ENCODE measurements at regions not wholly inside any gene's neighbourhood (a gene's known extent, or its start where the extent isn't known, plus 50 kb on each side); places are given as distances from the start of the nearest gene placed in this dataset.

- TF ChIP-seq CTCF (IDR thresholded peaks at IDR 0.05; ENCODE audit: insufficient read depth, low read length, severe bottlenecking): no peak
- H3K27me3 ChIP-seq (ENCODE audit: control insufficient read depth, insufficient read depth, low read length): no peaks in the 10 kb centered on the region
These were observed 457.1 kb upstream of the TENM4 start for GRCh38 chr11:79897896-79898295.

DNA sequence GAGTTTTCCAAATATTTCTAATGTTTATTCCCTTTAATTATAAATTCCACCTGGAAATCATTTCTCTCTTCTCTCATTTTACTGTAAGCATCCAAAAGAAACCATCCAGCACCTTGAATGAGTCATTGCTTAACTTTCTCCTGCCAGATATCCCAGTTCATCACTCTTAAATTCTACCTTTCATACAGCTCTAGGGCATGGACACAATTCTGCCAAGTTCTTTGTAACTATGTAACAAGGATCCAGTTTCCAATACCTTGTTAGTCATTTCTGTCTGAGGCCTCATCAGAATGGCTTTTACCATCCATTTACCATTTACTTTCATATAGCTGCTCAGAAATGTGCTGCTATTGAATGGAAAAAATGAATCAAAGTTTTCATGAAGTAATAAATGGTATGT is 455.4 kb upstream of the TENM4 start:
- no peak for FAIRE-seq

More at GRCh38 chr11:79897896-79898295, 457.1 kb upstream of the TENM4 start:
- H3K36me3 ChIP-seq (ENCODE audit: control insufficient read depth, insufficient read depth, low read length): no peaks in the 10 kb centered on the region
- H3K4me3 ChIP-seq (ENCODE audit: low read depth, low read length): no peak overlapping the region
- DNase-seq (ENCODE audit: low read depth): no peak
- no peak for FAIRE-seq

DNA sequence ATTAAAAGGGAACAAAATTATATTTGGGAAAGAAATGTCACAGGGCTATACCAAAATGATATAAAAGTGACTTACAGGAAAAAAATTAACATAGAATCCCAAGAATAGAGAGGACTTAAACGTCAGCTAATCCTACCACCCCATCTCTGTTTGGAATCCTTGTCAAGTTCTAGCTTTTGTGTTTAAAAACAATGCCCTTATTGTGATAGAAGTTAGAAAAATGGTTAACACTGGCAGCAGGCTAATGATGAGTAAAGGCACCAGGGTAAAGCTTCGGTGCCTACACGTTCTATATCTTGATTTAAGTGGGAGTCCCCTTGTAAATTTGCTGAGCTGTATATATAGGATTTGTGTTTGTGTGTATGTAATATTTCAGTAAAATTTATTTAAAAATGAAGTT is 453.3 kb upstream of the TENM4 start:
- no peaks in the 10 kb centered on the region for H3K36me3 ChIP-seq (ENCODE audit: control insufficient read depth, insufficient read depth, low read length)
- DNase-seq (ENCODE audit: low read depth): no peak
- no peak overlapping the region for H3K4me3 ChIP-seq (ENCODE audit: low read depth, low read length)
- no peak for FAIRE-seq
- no peak for TF ChIP-seq CTCF (IDR thresholded peaks at IDR 0.05; ENCODE audit: insufficient read depth, low read length, severe bottlenecking)
- no peaks in the 10 kb centered on the region for H3K27me3 ChIP-seq (ENCODE audit: control insufficient read depth, insufficient read depth, low read length)

More for the DNA sequence above, 455.4 kb upstream of the TENM4 start:
- peak; percentile 72 for DNase-seq (ENCODE audit: low read depth)
- Histone ChIP-seq H3K27me3 (ENCODE audit: control insufficient read depth, insufficient read depth, low read length) (no peaks in the 10 kb centered on the region), H3K36me3 (ENCODE audit: control insufficient read depth, insufficient read depth, low read length) (no peaks in the 10 kb centered on the region), H3K4me3 (ENCODE audit: low read depth, low read length) (no peak overlapping the region)
- no peak for TF ChIP-seq CTCF (IDR thresholded peaks at IDR 0.05; ENCODE audit: insufficient read depth, low read length, severe bottlenecking)

- FAIRE-seq (no peak), DNase-seq (ENCODE audit: low read depth) (no peak)
- Histone ChIP-seq H3K27me3 (ENCODE audit: control insufficient read depth, insufficient read depth, low read length) (no peaks in the 10 kb centered on the region), H3K4me3 (ENCODE audit: low read depth, low read length) (no peak overlapping the region), H3K36me3 (ENCODE audit: control insufficient read depth, insufficient read depth, low read length) (no peaks in the 10 kb centered on the region)
- TF ChIP-seq CTCF (IDR thresholded peaks at IDR 0.05; ENCODE audit: insufficient read depth, low read length, severe bottlenecking): no peak
These were observed 449.4 kb upstream of the TENM4 start for GRCh38 chr11:79890272-79890671.

DNA sequence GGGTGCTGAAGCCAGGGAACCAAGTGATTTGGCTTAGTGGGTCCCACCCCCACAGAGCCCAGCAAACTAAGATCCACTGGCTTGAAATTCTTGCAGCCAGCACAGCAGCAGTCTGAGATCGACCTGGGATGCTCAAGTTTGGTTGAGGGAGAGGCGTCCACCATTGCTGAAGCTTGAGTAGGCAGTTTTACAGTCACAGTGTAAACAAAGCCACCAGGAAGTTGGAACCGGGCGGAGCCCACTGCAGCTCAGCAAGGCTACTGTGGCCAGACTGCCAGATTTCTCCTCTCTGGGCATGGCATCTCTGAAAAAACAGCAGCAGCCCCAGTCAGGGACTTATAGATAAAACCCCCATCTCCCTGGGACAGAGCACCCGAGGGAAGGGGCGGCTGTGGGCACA is 424.1 kb upstream of the TENM4 start:
- no peaks in the 10 kb centered on the region for H3K36me3 ChIP-seq (ENCODE audit: control insufficient read depth, insufficient read depth, low read length)
- H3K4me3 ChIP-seq (ENCODE audit: low read depth, low read length): no peak overlapping the region
- TF ChIP-seq CTCF (IDR thresholded peaks at IDR 0.05; ENCODE audit: insufficient read depth, low read length, severe bottlenecking): no peak
- no peak for FAIRE-seq
- DNase-seq (ENCODE audit: low read depth): peak; percentile 38
- no peaks in the 10 kb centered on the region for H3K27me3 ChIP-seq (ENCODE audit: control insufficient read depth, insufficient read depth, low read length)

DNA sequence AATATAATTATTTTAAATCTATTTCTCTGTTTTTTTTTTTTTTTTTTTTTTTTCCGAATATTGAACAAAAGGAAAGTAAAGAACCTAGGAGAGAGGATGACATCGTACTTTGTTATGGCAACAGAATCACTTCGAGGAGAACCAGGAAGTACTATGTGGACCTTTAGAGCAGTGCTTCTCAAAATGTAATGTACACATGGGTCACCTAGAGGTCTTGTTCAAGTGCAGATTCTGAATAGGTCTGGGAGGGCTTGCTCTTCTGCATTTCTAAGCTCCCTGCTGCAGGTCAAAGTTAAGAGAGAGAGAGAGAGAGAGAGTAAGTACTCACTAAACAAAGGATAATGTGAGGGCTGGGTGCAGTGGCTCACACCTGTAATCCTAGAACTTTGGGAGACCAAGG is 419.5 kb upstream of the TENM4 start:
- Histone ChIP-seq H3K36me3 (ENCODE audit: control insufficient read depth, insufficient read depth, low read length) (no peaks in the 10 kb centered on the region), H3K27me3 (ENCODE audit: control insufficient read depth, insufficient read depth, low read length) (no peaks in the 10 kb centered on the region), H3K4me3 (ENCODE audit: low read depth, low read length) (no peak overlapping the region)
- DNase-seq (ENCODE audit: low read depth) (no peak), FAIRE-seq (no peak)
- TF ChIP-seq CTCF (IDR thresholded peaks at IDR 0.05; ENCODE audit: insufficient read depth, low read length, severe bottlenecking): no peak
